Activated CD4-positive, CD25-positive, alpha-beta regulatory T cell treated with anti-CD3 and anti-CD28 coated beads, Interleukin-2, amount 50 U/mL, for 16 hours (primary cell): ENCODE measurements at regions not wholly inside any gene's neighbourhood (a gene's known extent, or its start where the extent isn't known, plus 50 kb on each side); places are given as distances from the start of the nearest gene placed in this dataset.
"Not testable (repeated sequence)": the region's sequence is repeated elsewhere in the genome, so short reads cannot be mapped to it uniquely, and the experiment has no call there.

Experiments
- DNase-seq: peaks from one replicate; pipeline ENCODE4 v3.0.0-alpha.2; 2020; ENCODE audit warnings: low read depth, low spot score

DNA sequence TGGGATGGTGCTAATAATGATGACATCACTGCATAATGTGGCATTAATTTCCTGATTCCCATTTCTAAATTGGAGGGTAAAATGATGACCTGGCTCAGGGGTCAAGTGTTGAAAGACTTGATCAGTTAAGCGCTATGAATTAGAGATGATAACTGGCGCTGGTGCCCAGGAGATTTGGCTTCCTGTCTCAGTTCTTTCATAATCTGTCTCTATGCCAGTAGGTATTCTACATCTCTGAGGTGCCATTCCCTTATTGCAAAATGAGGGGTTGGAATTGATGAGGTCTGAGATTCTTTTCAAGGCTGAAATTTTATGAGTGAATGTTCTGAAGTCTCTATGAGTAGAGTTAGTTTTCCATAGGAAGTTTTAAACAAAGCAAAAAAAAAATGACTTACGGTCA lies 1715.1 kb upstream of the WWC1 start:
- no peak for DNase-seq

DNA sequence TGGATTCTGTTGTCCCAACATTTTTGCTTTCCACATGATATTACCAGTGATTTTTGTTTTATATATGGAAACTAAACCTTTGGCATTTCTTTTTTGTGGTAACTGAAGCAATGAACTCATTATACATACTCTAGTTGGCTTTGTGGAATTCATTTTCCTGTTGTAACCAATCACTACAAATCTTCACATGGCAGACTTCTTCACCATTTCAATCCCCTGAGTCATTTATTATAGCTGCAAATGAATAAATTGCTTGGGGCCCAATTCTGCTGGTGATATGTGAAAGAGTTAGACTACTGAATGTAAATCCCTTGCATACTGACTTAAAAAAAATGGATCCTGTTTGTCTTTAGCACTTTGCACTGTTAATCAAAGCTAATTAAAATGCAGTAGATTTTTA lies 1709.6 kb upstream of the WWC1 start:
- no peak for DNase-seq

DNA sequence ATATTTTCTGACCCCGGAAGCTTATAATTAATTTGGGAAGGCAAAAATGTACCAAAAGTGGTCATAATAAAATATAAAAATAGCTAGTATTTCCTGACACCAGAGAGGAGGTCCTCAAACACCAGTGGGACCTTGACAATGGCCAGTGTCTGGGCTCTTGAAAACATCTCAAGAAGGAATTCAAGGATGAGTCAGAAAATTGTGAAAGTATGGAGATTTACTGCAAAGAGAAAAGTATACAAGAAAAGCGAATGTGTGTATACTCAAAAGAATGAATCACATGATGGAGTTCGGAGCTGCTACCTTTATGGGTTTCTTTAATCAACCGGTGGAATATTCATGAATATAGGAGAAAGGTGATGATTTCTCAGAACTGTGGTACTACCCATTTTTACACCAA lies 1709.0 kb upstream of the WWC1 start:
- DNase-seq, result no peak

DNA sequence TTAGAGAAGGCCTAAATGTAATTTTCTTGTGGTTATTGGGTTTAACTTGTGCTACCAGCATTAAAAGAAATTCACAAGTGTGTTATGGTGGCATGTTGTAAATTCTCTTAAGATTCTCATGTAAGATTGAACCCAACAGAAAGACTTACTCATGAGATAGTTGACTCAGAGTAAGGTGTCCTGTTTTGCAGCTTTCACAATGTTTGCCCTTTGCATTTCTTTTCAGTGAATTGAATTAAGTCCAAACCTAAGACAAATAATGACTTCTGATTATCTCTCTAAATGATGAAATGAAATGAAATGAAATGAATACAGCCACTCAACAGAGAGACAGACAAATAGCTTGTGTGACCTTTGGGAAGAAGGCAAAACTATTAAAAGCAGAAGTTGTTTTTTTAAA lies 1696.9 kb upstream of the WWC1 start:
- DNase-seq, result no peak

DNA sequence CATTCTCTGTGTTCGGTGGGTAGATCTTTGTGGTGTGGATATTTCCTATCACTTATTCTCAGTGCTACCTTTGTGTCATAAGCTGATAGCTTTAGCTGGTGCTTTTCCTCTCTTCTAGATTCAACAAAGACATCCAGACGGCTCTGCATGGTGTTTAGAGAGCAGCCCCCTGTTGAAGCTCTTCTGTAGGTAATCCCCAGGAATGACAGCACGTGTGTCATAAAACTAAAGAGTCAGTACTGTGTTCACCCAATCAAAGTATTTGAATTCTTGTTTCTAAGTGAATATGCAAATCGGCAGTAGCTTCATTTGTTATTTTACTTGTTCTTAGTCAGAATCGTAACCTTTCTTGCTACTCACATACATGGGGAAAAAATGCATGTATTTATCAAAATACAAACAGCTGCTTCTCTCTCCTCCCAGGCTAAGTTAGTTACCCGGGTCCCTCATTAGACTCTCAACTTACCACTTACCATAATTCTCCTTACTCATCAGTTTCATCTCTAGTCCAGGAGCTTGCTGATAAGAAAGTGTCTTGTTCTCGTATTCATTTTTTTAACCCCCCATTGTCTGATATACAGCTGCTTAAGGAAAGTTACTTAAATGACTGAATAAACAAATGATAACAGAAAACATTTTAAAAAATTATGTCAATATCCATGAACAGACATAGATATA lies 1696.0 kb upstream of the WWC1 start:
- DNase-seq, result no peak

DNA sequence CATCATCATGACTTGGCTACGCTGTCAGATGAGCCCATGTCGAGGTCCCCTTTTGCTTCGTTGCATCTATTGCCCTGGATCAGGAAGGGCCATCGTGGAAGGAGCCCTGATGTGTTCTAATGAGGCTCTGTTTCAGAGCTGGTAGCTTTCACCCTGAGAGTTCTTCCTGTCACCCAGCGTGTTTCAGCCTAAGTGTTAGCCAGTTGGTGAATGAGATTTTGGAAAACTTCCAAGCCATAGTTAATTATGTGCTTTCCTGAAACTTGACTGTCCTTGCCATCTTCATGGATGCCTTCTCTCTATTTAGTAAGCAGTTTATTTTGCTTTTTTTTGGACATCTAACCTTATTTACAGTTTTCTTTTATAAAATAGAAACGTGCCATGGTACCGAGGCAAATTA lies 1695.4 kb upstream of the WWC1 start:
- no peak for DNase-seq

DNA sequence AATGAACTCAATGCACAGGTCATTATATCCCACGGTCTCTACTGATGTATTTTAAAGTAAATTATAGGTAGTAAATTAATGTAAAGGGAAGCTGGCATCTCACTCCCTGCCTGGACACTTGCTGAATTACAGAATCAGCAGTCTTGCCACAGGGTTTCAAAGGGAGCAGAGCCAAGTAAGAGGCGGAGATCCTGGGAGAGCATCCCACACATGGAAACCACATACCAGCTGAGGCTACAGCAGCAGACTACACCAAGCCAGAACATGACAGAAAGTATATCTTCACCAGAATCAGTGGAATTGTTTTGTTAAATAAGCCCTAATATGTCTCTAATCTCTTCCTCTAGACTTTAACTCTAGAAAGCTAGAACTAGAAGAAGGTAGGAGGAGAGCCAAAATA lies 1689.2 kb upstream of the WWC1 start:
- DNase-seq, result no peak

DNA sequence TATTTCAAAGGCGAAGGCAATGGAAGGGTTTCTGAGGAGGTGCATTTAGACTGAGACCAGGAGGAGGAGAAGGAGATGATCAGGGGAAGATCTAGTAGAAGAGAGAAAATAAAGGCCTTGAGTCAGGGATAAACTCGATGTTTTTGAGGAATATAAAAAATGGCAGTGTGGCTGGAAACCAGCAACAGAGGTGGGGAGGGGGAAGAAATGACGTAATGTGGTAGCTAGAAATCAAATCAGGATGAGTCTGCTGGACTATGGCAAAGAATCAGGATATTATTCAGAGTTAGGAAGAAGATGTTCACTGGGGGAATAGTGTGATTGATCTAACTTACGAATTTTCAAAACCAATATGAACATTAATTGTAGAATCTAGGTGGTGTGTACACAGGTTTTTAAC lies 1673.9 kb upstream of the WWC1 start:
- no peak for DNase-seq

DNA sequence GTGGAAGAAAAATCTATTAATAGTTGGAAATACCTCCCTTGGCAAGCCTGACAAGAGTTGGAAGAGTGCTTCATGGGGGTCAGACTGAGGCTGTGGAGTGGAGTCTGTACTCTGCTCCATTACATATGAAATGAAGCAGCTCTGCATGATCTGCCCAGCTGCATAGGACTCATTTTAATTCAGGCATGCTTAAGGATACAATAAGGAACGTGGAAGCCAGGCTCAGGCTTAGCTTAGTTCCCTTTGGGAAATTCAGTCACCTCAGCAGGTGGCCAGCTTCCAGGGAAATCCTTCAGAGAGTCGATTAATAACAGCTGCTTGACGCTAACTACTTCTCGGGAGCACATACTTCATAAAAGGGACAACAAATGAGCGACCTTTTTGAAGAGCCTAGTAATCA lies 1672.9 kb upstream of the WWC1 start:
- no peak for DNase-seq

DNA sequence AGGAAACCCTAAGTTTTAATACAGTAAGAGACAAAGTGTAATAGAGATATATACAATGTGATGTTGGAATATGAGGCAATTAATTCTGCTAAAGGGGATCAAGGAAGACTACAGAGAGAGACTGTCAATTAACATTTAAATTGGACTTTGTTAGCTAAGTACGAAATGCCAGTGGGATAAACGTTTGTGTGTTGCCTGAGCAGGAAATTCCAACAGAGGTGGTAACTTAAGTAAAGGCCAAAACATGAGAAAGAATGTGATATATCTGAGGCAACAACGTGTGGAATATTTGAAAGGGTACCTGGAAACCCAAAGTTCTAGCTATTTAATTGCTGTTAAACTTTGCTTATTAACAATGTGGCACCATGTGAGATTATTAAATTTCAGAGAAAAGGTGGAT lies 1666.9 kb upstream of the WWC1 start:
- DNase-seq, result no peak

DNA sequence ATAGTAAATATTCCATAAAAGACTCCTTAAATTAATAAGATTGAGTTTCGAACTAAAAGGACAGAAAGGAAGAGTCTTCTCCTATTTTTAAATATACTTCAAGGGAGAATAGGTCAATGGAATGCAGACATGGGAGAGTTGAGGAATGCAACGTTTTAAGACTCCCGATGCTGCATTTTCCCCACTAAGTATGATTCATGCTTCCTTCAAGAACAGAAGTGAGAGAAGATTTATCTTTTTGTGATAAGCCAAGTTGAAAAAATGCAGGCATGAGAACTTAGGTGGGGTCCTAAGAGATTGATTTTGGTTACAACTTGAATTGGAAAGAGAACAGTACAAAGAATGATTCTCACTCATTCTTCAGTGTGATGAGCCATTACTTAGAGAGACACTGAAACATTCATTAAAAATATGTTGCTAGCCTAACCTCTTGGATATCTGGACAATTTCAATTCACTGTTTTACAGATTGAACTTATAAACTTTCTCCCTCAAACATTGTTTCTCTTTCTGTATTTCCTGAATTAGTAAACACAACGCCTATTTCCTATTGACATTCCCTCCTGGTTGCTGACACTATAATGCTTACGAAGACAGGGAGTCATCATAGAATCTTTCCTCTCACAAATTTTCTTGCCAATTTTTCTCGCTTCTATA lies 1666.1 kb upstream of the WWC1 start:
- DNase-seq, result no peak

DNA sequence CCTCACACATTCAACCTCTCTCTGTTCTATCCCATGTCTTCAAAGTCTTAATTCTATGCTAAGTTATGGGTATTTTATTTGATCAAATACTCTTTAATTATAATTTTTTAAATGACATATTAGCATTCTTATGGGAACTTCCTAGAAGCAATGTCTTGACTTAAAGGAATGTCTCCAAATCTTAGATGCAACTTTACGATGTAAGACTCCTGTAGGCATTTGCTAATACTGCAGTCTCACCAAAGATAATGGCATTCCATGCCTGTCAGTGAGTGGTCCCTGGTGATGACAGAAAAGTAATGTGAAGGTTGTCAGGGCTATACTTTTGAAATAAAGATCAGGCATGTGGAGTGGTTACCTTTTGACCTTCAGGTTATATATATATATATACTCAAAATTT lies 1654.2 kb upstream of the WWC1 start:
- no peak for DNase-seq

DNA sequence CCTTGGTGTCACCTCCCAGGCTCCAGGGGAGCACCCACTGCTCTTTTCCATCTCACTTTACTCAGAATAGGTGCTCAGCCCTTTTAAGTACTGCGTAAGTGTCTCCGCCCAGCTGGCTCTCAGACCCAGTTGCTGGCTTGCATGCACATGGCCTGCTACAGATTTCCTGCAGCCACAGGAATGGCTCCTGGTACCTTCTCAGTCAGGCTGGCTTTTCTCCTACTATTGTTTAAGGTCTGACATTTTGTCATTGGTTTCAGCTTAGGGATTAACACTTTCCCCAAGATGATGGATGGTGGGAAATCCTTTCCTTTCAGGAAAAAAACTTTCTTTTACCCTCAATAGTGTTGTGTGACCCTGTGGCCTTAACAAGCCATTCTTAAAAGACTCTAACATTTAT lies 1652.3 kb upstream of the WWC1 start:
- DNase-seq, result no peak

DNA sequence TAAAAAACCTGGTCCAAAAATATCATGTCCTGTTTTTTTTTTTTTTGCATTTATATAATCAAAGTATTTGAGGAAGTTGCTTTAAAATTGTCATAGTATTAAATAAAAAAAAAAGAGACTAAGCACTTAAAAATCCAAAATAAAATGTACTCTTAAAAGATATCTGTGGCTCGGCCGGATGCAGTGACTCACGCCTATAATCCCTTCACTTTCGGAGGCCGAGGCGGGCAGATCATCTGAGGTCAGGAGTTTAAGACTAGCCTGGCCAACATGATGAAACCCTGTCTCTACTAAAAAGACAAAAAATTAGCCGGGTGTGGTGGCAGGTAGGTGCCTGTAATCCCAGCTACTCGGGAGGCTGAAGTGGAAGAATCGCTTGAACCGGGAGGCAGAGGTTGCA lies 1651.3 kb upstream of the WWC1 start:
- not testable (repeated sequence) for DNase-seq

DNA sequence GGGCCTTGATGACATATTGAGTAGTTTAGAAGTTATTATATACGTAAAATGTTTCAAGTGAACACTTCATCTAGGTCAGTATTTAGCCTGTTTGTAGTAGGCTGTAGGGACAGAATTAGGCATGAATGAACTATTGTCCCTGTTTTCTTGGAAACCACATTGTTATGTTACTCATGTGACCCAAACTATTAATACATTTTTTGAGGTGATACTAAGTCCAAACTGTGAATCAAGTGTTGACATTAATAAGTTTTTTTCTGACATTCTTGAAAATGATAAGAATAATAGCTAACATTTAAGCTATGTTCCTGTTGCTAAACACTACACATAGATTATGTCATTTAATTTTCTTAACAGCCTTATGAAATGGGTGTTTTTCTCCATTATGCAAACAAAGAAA lies 1642.7 kb upstream of the WWC1 start:
- no peak for DNase-seq

DNA sequence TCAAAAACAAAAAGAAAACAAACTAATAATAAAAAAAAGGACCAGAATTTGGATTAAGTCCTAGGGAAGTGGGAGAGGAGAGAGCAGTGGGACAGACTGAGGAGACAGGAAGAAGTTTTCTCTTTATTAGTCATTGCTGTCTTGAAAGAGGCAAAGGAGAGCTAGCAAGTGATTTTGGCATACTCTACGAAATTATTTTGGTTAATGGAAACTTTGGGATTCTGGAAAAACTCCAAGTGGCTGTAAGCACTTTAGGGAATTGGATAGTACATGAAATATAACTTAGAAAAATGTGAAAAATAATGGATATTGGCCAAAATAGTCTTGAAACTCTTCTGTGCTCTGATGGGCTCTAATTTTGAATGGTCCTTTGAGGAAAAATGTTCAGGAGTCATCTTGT lies 1641.8 kb upstream of the WWC1 start:
- DNase-seq, result no peak

DNA sequence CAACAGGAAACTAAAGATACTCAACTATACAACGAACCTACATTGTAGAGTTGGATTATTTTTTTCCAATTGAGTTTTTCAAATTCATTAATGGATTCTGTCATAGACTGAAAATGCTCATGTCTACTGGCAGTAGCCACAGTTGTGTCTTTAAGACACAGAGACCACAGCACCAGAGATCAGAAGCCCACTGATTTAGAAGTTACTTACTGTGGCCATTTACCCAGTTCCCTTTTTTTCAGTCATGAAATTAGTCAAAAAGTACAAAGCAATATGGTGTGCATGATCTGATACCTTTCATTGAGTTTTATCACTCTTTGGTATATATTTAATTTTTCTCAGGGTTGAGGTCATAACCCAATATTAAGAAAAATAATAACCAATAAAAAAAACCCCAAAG lies 1640.2 kb upstream of the WWC1 start:
- no peak for DNase-seq

DNA sequence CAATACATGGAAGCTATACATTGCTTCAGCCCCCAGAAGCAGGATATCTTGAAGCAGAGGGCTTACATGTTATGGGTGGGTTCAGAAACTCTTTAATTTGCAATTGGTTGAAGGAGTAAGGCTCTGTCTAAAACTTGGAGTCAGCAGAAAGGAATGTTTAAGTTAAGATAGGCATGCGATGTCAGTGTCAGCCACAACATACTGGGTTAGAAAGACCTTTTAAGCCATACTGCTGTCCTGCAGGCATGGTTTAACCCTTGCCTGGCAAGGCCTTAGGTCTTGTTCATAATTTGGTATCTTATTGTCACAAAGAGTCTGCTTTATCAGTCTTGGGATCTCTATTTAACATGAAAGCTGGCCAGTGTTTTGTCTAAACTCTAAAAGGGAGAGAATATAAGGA lies 1619.6 kb upstream of the WWC1 start:
- DNase-seq, result no peak

DNA sequence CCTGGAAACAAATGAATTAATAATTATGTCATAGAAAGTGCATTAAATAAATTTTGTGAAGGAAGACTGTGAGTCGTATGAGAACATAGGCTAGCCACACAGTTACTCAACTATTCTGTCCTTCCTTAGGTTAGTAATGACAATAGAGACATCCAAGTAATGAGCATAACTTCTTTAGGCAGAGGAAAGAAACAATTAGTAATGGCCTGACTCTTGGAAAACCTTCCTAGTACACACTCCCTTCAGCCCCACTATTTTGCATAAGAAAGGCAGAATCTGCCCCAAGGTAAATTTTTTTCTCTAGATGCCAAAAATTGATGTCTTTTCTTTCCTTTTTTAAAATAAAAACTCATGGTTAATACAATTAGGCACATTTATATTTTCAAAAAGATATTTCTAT lies 1619.0 kb upstream of the WWC1 start:
- DNase-seq, result no peak

DNA sequence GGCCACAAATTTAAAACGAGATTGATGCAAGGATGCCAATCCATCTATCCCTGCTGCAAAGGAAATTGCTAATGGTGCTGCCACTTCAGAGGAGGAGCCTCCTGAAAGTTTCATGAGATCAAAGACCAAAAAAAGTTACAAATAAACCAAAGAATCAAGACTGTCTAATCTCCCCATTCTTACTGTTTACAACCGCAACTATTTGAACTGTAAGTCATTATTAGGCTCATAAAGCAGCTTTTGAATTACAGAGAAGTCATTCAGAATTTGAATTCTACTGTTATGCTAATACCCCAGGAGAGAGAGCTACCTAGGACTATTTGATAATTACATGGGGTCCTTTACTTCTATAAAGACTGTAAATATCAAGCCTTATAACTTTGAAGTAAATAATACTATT lies 1613.6 kb upstream of the WWC1 start:
- DNase-seq, result no peak

DNA sequence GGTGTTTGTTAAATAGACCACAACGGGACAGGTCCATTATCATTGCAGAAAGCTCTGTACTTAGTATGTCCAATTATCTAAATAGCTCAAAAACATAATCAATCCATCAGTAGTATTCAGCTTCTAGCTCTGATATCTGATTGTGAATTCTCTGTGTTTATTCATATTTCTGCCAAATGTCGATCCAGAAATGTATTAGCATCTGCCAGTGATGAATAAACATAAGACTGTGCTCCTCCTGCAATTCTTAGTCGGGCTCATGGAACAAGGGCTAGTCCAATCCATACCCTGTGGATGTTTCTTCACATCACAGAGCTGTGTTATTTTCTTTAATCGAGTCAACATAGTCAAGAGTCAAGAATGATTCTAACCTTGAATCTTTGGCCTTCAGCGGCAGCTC lies 1612.1 kb upstream of the WWC1 start:
- no peak for DNase-seq

DNA sequence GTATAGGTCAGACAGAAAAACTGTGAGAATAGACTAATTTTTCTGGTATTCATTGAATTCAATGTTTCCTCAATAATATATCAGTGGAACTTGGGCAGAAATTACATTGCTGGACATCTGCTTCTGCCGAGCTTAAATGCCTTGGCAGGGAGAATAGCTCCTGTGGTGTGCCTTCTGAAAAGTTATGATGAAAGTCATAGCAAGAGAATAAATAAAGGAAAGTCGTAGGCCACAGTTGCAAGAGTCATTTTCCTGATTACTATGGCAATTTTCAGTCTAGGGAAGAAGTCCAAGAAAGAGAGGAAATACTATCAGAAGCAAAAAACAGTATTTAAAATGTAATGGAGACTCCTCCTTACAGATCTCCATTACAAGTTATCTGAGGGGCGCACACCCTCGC lies 1596.1 kb upstream of the WWC1 start:
- no peak for DNase-seq

DNA sequence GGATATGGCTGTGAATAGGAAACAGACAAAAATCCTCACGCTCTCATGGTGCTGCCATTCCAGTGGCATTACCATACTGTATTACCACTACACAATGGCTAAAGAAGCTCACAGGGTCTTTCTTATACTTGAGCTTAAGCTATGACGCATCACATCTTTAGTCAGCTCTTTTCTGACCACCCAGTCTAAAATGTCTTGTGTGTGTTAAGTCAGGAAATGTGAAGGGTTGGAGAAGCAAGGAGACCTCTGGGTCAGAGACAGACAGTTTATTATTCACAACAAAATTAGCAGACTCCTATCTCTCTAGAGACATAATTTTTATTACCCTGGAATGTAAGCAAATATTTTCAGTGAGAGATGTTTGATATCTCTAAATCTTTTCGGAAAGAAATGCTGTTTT lies 1583.2 kb upstream of the WWC1 start:
- DNase-seq, result no peak

DNA sequence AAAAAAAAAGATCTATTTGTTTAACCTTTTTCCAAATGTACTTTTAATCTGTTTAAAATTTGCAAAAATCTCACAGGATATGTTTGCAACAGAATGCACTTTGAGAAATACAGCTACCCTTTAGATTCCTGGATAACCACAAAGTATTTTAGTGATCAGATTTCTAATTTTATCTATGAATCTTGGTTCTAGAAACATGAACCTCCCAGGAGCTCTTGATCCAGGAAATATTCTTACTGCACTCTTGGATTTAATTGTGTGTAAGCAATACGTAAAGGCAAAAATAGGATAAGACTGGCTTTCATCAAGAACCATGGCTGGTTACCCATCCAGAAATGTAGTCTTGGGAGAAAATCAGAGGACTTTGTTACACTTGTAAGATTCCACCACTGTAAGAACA lies 1581.8 kb upstream of the WWC1 start:
- DNase-seq, result no peak
